HepG2 (cell line): ENCODE measurements at regions not wholly inside any gene's neighbourhood (a gene's known extent, or its start where the extent isn't known, plus 50 kb on each side); places are given as distances from the start of the nearest gene placed in this dataset.

Source experiments
- ATAC-seq: fragments of 200-7000 bp; cut with Tn5 transposase; 3 replicates; pipeline ENCODE4 v1.9.1; 2020; ENCODE audit warnings: mild to moderate bottlenecking, moderate library complexity
- BruUV-seq: library from RNA; stranded (reverse); fragments of 400-500 nt; replicated peaks from 2 replicates; lab custom pipeline; 2021; lab: Mats Ljungman, UMichigan
- CTCF ChIA-PET: fragments of 300-600 bp; formaldehyde crosslinking; extraction: SDS; loops from one replicate; lab custom pipeline; 2021; ENCODE audit warnings: low total read pairs, inconsistent platforms, low intra/inter-chr PET ratio; lab: Yijun Ruan, JAX
- POLR2A ChIA-PET: fragments of 350-600 bp; sonication (Branson Sonifier 250); formaldehyde crosslinking; loops from one replicate; lab custom pipeline; 2020; ENCODE audit warnings: antibody characterized with exemption, inconsistent platforms; lab: Yijun Ruan, JAX
- DNase-seq: peaks from one replicate; pipeline ENCODE4 v3.0.0-alpha.2; 2015; ENCODE audit warnings: low spot score
- FAIRE-seq: peaks from 3 replicates; lab custom pipeline; 2011; peaks lifted over from hg19 to GRCh38; lab: Jason Lieb, UNC
- H2AFZ ChIP-seq: one replicate; pipeline ENCODE4 v1.6.1; 2011; ENCODE audit warnings: low read length, inconsistent platforms
- H3K27ac ChIP-seq: fragments of 300-600 bp; 3 replicates; pipeline ENCODE4 v1.8.0; 2011; ENCODE audit warnings: mixed run types, mild to moderate bottlenecking, mixed read lengths, low read length, inconsistent platforms; ENCODE audit not compliant: insufficient read depth; ENCODE audit errors: extremely low read length
- H3K27me3 ChIP-seq, 2 experiments: fragments of 200-600 bp in 1 of 2; 2 replicates in 1 of 2; 3 replicates in 1 of 2; pipeline versions ENCODE4 v1.6.0 to v1.8.0; 2011; ENCODE audit warnings: low read length in 2 of 2, mild to moderate bottlenecking in 2 of 2, moderate library complexity in 2 of 2, inconsistent platforms in 1 of 2; ENCODE audit not compliant: insufficient read depth in 2 of 2, control insufficient read depth in 1 of 2
- H3K36me3 ChIP-seq, 2 experiments: fragments of 200-600 bp in 1 of 2; replicated peaks in 1 of 2; 2 replicates in 1 of 2; 3 replicates in 1 of 2; pipeline versions ENCODE4 v1.5.1 to v1.8.0; 2011; ENCODE audit warnings: low read length in 2 of 2, inconsistent platforms in 1 of 2; ENCODE audit not compliant: insufficient read depth in 2 of 2, control insufficient read depth in 1 of 2
- H3K4me1 ChIP-seq: 2 replicates; pipeline ENCODE4 v1.5.1; 2012; ENCODE audit warnings: low read length, inconsistent platforms; ENCODE audit not compliant: insufficient read depth
- H3K4me2 ChIP-seq: 2 replicates; pipeline ENCODE4 v1.6.0; 2011; ENCODE audit warnings: low read depth, low read length, inconsistent platforms
- H3K4me3 ChIP-seq, 3 experiments: fragments of 200-600 bp in 1 of 3; sonication (generic), shearing (Covaris generic) in 1 of 3; replicated peaks in 1 of 3; 2 replicates each; pipeline ENCODE4 v1.5.1; 2011 to 2016; ENCODE audit warnings: low read length in 3 of 3, inconsistent platforms in 2 of 3, low read depth in 2 of 3, mild to moderate bottlenecking in 2 of 3, control low read depth in 1 of 3, mixed read lengths in 1 of 3; ENCODE audit not compliant: insufficient read depth in 1 of 3
- H3K79me2 ChIP-seq: one replicate; pipeline ENCODE4 v1.6.1; 2011; ENCODE audit warnings: low read length, inconsistent platforms; ENCODE audit not compliant: insufficient read depth
- H3K9ac ChIP-seq: 2 replicates; pipeline ENCODE4 v1.6.0; 2011; ENCODE audit warnings: mild to moderate bottlenecking, low read depth, low read length, inconsistent platforms; ENCODE audit not compliant: insufficient read depth
- H3K9me3 ChIP-seq: 2 replicates; pipeline ENCODE4 v1.5.1; 2012; ENCODE audit warnings: mild to moderate bottlenecking, low read length
- H4K20me1 ChIP-seq: 2 replicates; pipeline ENCODE4 v1.6.0; 2011; ENCODE audit warnings: inconsistent platforms, mild to moderate bottlenecking, low read length, moderate library complexity; ENCODE audit not compliant: insufficient read depth
- DDIT3 ChIP-seq: sonication (generic); formaldehyde crosslinking; IDR thresholded peaks from 2 replicates; pipeline ENCODE4 v1.4.0; 2020; ENCODE audit warnings: mild to moderate bottlenecking, missing genetic modification reagents
- FOXO1 ChIP-seq: sonication (generic); formaldehyde crosslinking; IDR thresholded peaks from 2 replicates; pipeline ENCODE4 v1.4.0; 2020; ENCODE audit warnings: missing genetic modification reagents
- NR1H2 ChIP-seq: sonication (generic); formaldehyde crosslinking; IDR thresholded peaks from 2 replicates; pipeline ENCODE4 v1.8.1; 2022; ENCODE audit warnings: low read depth, missing genetic modification reagents, borderline replicate concordance
- POGZ ChIP-seq: sonication (generic); formaldehyde crosslinking; IDR thresholded peaks from 2 replicates; pipeline ENCODE4 v1.4.0; 2020; ENCODE audit warnings: mild to moderate bottlenecking, missing genetic modification reagents
- U2AF2 ChIP-seq: fragments of 200-400 bp; formaldehyde crosslinking; IDR thresholded peaks from 2 replicates; pipeline ENCODE4 v1.6.1; 2017; ENCODE audit warnings: low read depth, mild to moderate bottlenecking, low read length
- ZNF3 ChIP-seq: IDR thresholded peaks from 2 replicates; pipeline ENCODE4 v1.7.0; 2017; ENCODE audit warnings: inconsistent platforms
- ZNF614 ChIP-seq: IDR thresholded peaks from 2 replicates; pipeline ENCODE4 v1.6.1; 2018; ENCODE audit warnings: missing biosample characterization, missing genetic modification reagents, inconsistent platforms, borderline replicate concordance
- ZNF713 ChIP-seq: sonication (generic); formaldehyde crosslinking; IDR thresholded peaks from 2 replicates; pipeline ENCODE4 v1.4.0; 2020; ENCODE audit warnings: mild to moderate bottlenecking, missing genetic modification reagents
- ZNF792 ChIP-seq: IDR thresholded peaks from 2 replicates; pipeline ENCODE4 v1.6.1; 2016
- WGBS: methylation state at CpG from one replicate; pipeline ENCODE4 v1.1.6; 2017; ENCODE audit warnings: low lambda C conversion rate; 5-methylcytosine and 5-hydroxymethylcytosine counted together
- in situ Hi-C: cut with HindIII; loops from 2 replicates; pipeline ENCODE4 v1.10.0; 2017; ENCODE audit warnings: low pct_unique_long_range_greater_than_20kb; ENCODE audit not compliant: extremely low pct_ligation_motif_present
- intact Hi-C: fragments of 100-400 bp; cut with micrococcal nuclease; formaldehyde crosslinking; loops from one replicate; pipeline ENCODE4 v1.10.0; 2022; ENCODE audit not compliant: unreplicated experiment

GRCh38 chr1:219337588-219337987, 163.9 kb downstream of the LYPLAL1 start:
- intact Hi-C loops (no loop called here), in situ Hi-C loops (no loop called here)
- Histone ChIP-seq H3K4me3 (no peak overlapping the region), H3K9me3 (no peaks in the 10 kb centered on the region), H3K9ac (no peak overlapping the region), H3K4me2 (no peak overlapping the region), H3K79me2 (no peaks in the 10 kb centered on the region), H3K27ac (no peak overlapping the region), H3K27me3 (no peaks in the 10 kb centered on the region), H3K36me3 (no peaks in the 10 kb centered on the region), H4K20me1 (no peaks in the 10 kb centered on the region), H3K4me1 (no peaks in the 10 kb centered on the region), H2AFZ (no peak overlapping the region)
- no peak for FAIRE-seq
- DNase-seq: no peak
- no TSS peak for BruUV-seq
- 65% methylated on average over 1 of the region's 1 CpG for WGBS
- no peak for ATAC-seq
- ChIA-PET POLR2A (no interaction called here), CTCF (no interaction called here)
- TF ChIP-seq NR1H2 (CRISPR knock-in tag): no peak
- TF ChIP-seq POGZ: no peak
- no peak for TF ChIP-seq ZNF3 (CRISPR knock-in tag)
- no peak for TF ChIP-seq ZNF713 (CRISPR knock-in tag)
- no peak for TF ChIP-seq U2AF2
- TF ChIP-seq ZNF792 (CRISPR knock-in tag): no peak
- TF ChIP-seq FOXO1 (CRISPR knock-in tag): no peak
- TF ChIP-seq DDIT3 (CRISPR knock-in tag): no peak

DNA sequence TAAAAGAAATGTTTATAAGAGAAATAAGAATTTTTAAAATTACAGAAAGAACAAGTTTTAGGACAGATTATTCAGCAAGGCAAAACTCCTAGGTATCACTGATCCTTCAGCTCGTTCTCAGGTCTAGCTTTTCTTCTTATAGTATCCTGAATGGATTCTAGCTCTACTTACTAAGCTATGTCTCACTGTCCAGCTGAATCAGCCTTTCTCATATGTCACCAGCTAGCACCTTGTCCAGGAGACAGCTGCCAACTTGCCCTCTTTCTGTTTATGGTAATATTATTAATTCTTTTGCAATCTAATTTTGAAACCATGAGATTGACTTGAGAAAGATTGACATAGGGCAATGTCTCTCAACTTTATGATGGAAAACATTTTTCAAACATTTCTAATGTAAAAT, 159.9 kb downstream of the LYPLAL1 start:
- ATAC-seq (no peak), DNase-seq (no peak), FAIRE-seq (no peak)
- Histone ChIP-seq H3K4me1 (peaks cover 27% of the 10 kb centered on the region), H3K27me3 (no peaks in the 10 kb centered on the region), H3K27ac (no peak overlapping the region), H3K4me3 (no peak overlapping the region), H3K4me2 (no peak overlapping the region), H4K20me1 (no peaks in the 10 kb centered on the region), H2AFZ (no peak overlapping the region), H3K79me2 (no peaks in the 10 kb centered on the region), H3K9me3 (no peaks in the 10 kb centered on the region), H3K36me3 (no peaks in the 10 kb centered on the region), H3K9ac (no peak overlapping the region)
- WGBS: 85% methylated on average over 1 of the region's 1 CpG
- intact Hi-C loops: no loop called here
- in situ Hi-C loops: no loop called here
- POLR2A ChIA-PET: no interaction called here
- CTCF ChIA-PET: no interaction called here
- TF ChIP-seq ZNF614 (CRISPR knock-in tag): no peak
- BruUV-seq: no TSS peak
